Left lung (tissue), 4 donors: ENCODE measurements at regions not wholly inside any gene's neighbourhood (a gene's known extent, or its start where the extent isn't known, plus 50 kb on each side); places are given as distances from the start of the nearest gene placed in this dataset.

Experiments
- ATAC-seq: fragments of 200-7000 bp; cut with Tn5 transposase; one replicate; pipeline ENCODE4 v1.9.1; 2020; ENCODE audit warnings: moderate library complexity
- DNase-seq, 4 donors: peaks; one replicate each; pipeline ENCODE4 v3.0.0-alpha.2; 2013 to 2020
- H3K27ac ChIP-seq, 2 donors: fragments of 200-600 bp; sonication (generic) in 1 of 2; one replicate each; pipeline versions ENCODE4 v1.5.0 to v1.8.0; 2020 to 2021
- H3K27me3 ChIP-seq, 2 donors: fragments of 200-600 bp; sonication (generic) in 1 of 2; one replicate each; pipeline versions ENCODE4 v1.5.0 to v1.8.0; 2020 to 2021
- H3K36me3 ChIP-seq, 2 donors: fragments of 200-600 bp; sonication (generic) in 1 of 2; one replicate each; pipeline versions ENCODE4 v1.5.0 to v1.8.0; 2020 to 2021
- H3K4me1 ChIP-seq, 2 donors: fragments of 200-600 bp; one replicate each; pipeline ENCODE4 v1.8.0; 2021
- H3K4me3 ChIP-seq, 2 donors: fragments of 200-600 bp; sonication (generic) in 1 of 2; one replicate each; pipeline versions ENCODE4 v1.5.0 to v1.8.0; 2020 to 2021; ENCODE audit warnings: mild to moderate bottlenecking in 1 of 2
- H3K9me3 ChIP-seq, 2 donors: fragments of 200-600 bp; sonication (generic) in 1 of 2; one replicate each; pipeline versions ENCODE4 v1.5.0 to v1.8.0; 2020 to 2021
- CTCF ChIP-seq, 2 donors: fragments of 200-600 bp; sonication (generic) in 1 of 2; IDR thresholded peaks; one replicate each; pipeline versions ENCODE4 v1.5.0 to v1.8.0; 2021; ENCODE audit warnings: antibody characterized with exemption in 2 of 2
- intact Hi-C, 2 donors: fragments of 100-400 bp; cut with DNase I; formaldehyde crosslinking; loops; one replicate each; pipeline versions ENCODE4 v1.11.2 to v1.14.2; 2022
- donor health status: DM: no; HTN: yes; CAD: no.
- donor health status: DM: no; HTN: no; CAD: no.

DNA sequence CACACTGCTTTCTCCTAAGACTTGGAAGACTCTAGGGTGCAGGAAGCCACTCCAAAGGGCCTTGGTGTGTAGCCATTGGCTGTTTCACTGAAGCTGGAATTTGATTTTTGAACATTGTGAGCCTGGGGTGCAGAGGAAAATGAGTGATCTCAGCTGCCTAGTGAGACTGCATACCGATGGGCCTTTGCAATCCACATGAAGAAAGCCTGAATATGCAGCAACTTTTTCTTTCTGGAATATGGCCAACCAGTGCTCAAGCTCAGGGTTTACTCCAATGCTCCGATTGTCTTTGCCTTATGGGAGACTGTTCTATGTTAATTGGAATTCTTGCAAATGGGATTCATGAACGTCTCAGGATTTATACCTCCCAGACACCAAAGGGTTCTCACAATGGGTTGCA lies 242.6 kb downstream of the DOK5 start:
- DNase-seq (peak in 2 of 4 donors; percentile 7 to 20), ATAC-seq (no peak)
- Histone ChIP-seq H3K4me1 (no peaks in the 10 kb centered on the region), H3K4me3 (no peak overlapping the region), H3K27me3 (no peaks in the 10 kb centered on the region), H3K27ac (no peak overlapping the region), H3K36me3 (no peaks in the 10 kb centered on the region), H3K9me3 (no peaks in the 10 kb centered on the region)
- intact Hi-C loops, result no loop called here
- TF ChIP-seq CTCF (IDR thresholded peaks at IDR 0.05), result no peak

DNA sequence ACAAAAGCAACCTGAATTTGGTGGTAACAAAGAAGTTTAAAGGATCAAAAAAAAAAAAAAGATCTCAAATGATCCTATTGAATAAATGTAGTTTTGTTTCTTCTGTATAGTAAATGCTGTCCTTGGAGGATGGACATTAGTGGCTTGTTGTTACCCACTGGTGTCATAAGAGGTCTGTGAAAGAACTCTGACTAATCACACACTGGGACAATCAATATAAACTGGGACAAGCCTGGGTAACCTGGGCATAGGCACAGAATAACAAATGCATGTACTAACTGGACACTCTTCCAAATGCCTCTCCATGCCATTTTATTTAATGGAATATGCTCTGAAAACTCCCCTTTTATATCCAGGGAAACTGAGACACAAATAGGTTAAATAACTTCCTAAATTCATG lies 241.4 kb downstream of the DOK5 start:
- no peak for TF ChIP-seq CTCF (IDR thresholded peaks at IDR 0.05)
- H3K27me3 ChIP-seq, result no peaks in the 10 kb centered on the region
- ATAC-seq, result no peak

GRCh38 chr20:54716174-54716747 lies 240.9 kb downstream of the DOK5 start:
- no peak for TF ChIP-seq CTCF (IDR thresholded peaks at IDR 0.05)
- Histone ChIP-seq H3K36me3 (no peaks in the 10 kb centered on the region), H3K27ac (no peak overlapping the region), H3K4me3 (no peak overlapping the region), H3K4me1 (no peaks in the 10 kb centered on the region), H3K27me3 (no peaks in the 10 kb centered on the region), H3K9me3 (no peaks in the 10 kb centered on the region)
- DNase-seq, result no peak
- intact Hi-C loops, result no loop called here
- no peak for ATAC-seq

More for the DNA sequence above, 241.4 kb downstream of the DOK5 start:
- DNase-seq, result no peak
- Histone ChIP-seq H3K4me3 (no peak overlapping the region), H3K27ac (no peak overlapping the region), H3K9me3 (no peaks in the 10 kb centered on the region), H3K4me1 (no peaks in the 10 kb centered on the region), H3K36me3 (no peaks in the 10 kb centered on the region)
- intact Hi-C loops, result no loop called here

- DNase-seq, result no peak
- intact Hi-C loops, result no loop called here
- Histone ChIP-seq H3K4me3 (no peak overlapping the region), H3K4me1 (no peaks in the 10 kb centered on the region), H3K9me3 (no peaks in the 10 kb centered on the region), H3K27me3 (no peaks in the 10 kb centered on the region), H3K36me3 (no peaks in the 10 kb centered on the region), H3K27ac (no peak overlapping the region)
- no peak for ATAC-seq
- no peak for TF ChIP-seq CTCF (IDR thresholded peaks at IDR 0.05)
Measured at GRCh38 chr20:54714817-54715216, 239.4 kb downstream of the DOK5 start.

DNA sequence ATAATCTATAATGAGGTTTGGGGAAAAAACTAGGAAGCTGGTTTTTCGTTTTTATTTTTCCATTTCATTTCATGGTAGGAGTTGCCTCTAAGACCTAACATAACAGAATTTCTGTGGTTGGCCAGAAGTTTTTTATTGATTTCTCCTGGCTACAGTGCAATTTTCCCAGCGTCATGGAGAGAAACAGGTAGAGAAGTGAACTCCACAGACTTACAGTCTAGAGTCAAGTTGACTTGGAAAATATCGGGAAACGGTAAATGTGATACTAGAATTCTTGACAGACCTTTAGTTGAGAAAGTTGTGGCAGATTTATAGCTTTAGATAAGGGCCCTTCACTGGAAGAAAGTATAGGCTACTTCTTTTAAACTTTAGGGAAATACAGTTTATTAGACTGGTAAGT lies 238.3 kb downstream of the DOK5 start:
- ATAC-seq, result no peak
- no peak for TF ChIP-seq CTCF (IDR thresholded peaks at IDR 0.05)
- no peaks in the 10 kb centered on the region for H3K36me3 ChIP-seq
- H3K27ac ChIP-seq, result no peak overlapping the region
- H3K4me1 ChIP-seq, result no peaks in the 10 kb centered on the region
- no peak for DNase-seq
- no peaks in the 10 kb centered on the region for H3K9me3 ChIP-seq
- H3K4me3 ChIP-seq, result no peak overlapping the region
- no peaks in the 10 kb centered on the region for H3K27me3 ChIP-seq
- intact Hi-C loops, result no loop called here
